Smooth muscle cell (in vitro differentiated cells): ENCODE measurements at regions not wholly inside any gene's neighbourhood (a gene's known extent, or its start where the extent isn't known, plus 50 kb on each side); places are given as distances from the start of the nearest gene placed in this dataset.

ENCODE experiments used
- DNase-seq: peaks from one replicate; lab custom pipeline; 2025; ENCODE audit not compliant: unreplicated experiment; lab: John Stamatoyannopoulos, UW
- H2AFZ ChIP-seq: fragments of 200-600 bp; sonication (generic); 2 replicates; pipeline ENCODE4 v1.6.0; 2016; ENCODE audit warnings: antibody characterized with exemption, low read depth, mild to moderate bottlenecking
- H3F3A ChIP-seq: fragments of 200-600 bp; sonication (generic); 2 replicates; pipeline ENCODE4 v1.6.0; 2017; ENCODE audit warnings: antibody characterized with exemption, low read depth
- H3K27ac ChIP-seq: fragments of 200-600 bp; sonication (generic); 2 replicates; pipeline ENCODE4 v1.5.1; 2016; ENCODE audit warnings: low read depth, mild to moderate bottlenecking
- H3K27me3 ChIP-seq: fragments of 200-600 bp; sonication (generic); 2 replicates; pipeline ENCODE4 v1.6.1; 2016; ENCODE audit warnings: low read depth, mild to moderate bottlenecking
- H3K36me3 ChIP-seq: fragments of 200-600 bp; sonication (generic); 2 replicates; pipeline ENCODE4 v1.5.1; 2016; ENCODE audit warnings: low read depth
- H3K4me1 ChIP-seq: fragments of 200-600 bp; sonication (generic); 2 replicates; pipeline ENCODE4 v1.5.1; 2016; ENCODE audit warnings: low read depth
- H3K4me2 ChIP-seq: fragments of 200-600 bp; sonication (generic); 2 replicates; pipeline ENCODE4 v1.6.0; 2016; ENCODE audit warnings: mild to moderate bottlenecking
- H3K4me3 ChIP-seq: fragments of 200-600 bp; sonication (generic); 2 replicates; pipeline ENCODE4 v1.5.1; 2016; ENCODE audit warnings: mild to moderate bottlenecking
- H3K79me2 ChIP-seq: fragments of 200-600 bp; sonication (generic); 2 replicates; pipeline ENCODE4 v1.6.0; 2016; ENCODE audit warnings: low read depth, mild to moderate bottlenecking
- H3K9ac ChIP-seq: fragments of 200-600 bp; sonication (generic); 2 replicates; pipeline ENCODE4 v1.6.0; 2016; ENCODE audit warnings: low read depth
- H3K9me3 ChIP-seq: fragments of 200-600 bp; sonication (generic); replicated peaks from 2 replicates; pipeline ENCODE4 v1.5.1; 2016; ENCODE audit warnings: low read depth
- H4K20me1 ChIP-seq: fragments of 200-600 bp; sonication (generic); 2 replicates; pipeline ENCODE4 v1.6.0; 2016; ENCODE audit warnings: low read depth
- WGBS: methylation state at CpG from one replicate; pipeline ENCODE4 v1.1.7; 2016; ENCODE audit warnings: low lambda C conversion rate; 5-methylcytosine and 5-hydroxymethylcytosine counted together
- TF ChIP-seq, protein P1 (sequence below): fragments of 200-600 bp; sonication (generic); IDR thresholded peaks from 2 replicates; pipeline ENCODE4 v1.5.1; 2017; ENCODE audit warnings: borderline replicate concordance, mild to moderate bottlenecking, antibody characterized with exemption; ENCODE audit not compliant: insufficient read depth, poor library complexity, severe bottlenecking

- 95% methylated on average over 2 of the region's 2 CpGs for WGBS
- Histone ChIP-seq H3K9me3 (no peaks in the 10 kb centered on the region), H3K4me3 (no peak overlapping the region), H2AFZ (no peak overlapping the region), H3K4me2 (no peak overlapping the region), H3K27ac (no peak overlapping the region), H3K27me3 (no peaks in the 10 kb centered on the region), H3F3A (no peaks in the 10 kb centered on the region), H3K36me3 (no peaks in the 10 kb centered on the region), H3K79me2 (no peaks in the 10 kb centered on the region), H4K20me1 (no peaks in the 10 kb centered on the region), H3K9ac (no peak overlapping the region), H3K4me1 (peaks cover 4% of the 10 kb centered on the region)
- TF ChIP-seq, protein P1, sequence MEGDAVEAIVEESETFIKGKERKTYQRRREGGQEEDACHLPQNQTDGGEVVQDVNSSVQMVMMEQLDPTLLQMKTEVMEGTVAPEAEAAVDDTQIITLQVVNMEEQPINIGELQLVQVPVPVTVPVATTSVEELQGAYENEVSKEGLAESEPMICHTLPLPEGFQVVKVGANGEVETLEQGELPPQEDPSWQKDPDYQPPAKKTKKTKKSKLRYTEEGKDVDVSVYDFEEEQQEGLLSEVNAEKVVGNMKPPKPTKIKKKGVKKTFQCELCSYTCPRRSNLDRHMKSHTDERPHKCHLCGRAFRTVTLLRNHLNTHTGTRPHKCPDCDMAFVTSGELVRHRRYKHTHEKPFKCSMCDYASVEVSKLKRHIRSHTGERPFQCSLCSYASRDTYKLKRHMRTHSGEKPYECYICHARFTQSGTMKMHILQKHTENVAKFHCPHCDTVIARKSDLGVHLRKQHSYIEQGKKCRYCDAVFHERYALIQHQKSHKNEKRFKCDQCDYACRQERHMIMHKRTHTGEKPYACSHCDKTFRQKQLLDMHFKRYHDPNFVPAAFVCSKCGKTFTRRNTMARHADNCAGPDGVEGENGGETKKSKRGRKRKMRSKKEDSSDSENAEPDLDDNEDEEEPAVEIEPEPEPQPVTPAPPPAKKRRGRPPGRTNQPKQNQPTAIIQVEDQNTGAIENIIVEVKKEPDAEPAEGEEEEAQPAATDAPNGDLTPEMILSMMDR: no peak
- DNase-seq: no peak
These were observed 348.4 kb downstream of the AASDHPPT start for GRCh38 chr11:106425819-106426218.

DNA sequence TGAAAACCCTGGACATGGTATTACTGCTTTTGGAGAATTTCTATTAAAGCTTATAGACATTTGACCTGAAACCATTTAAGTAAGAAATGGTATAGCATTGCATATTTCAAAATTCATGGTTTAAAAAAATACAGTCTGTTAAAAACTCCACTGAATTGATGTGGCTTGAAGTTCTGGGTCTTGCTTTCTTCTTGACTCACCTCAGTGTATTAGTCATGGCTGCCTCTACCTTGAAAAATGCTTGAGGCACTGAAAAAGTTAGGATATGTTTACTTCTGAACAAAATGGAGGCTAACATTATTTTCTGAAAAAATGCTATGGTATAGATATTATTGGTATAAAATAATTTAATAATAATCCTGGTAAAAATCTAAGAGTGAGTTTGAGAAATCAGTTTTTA, 349.2 kb downstream of the AASDHPPT start:
- no peaks in the 10 kb centered on the region for H3K79me2 ChIP-seq
- no peak overlapping the region for H2AFZ ChIP-seq
- H3K4me1 ChIP-seq: peaks cover 4% of the 10 kb centered on the region
- H3F3A ChIP-seq: no peaks in the 10 kb centered on the region
- H3K36me3 ChIP-seq: no peaks in the 10 kb centered on the region
- H3K27ac ChIP-seq: no peak overlapping the region
- H4K20me1 ChIP-seq: no peaks in the 10 kb centered on the region
- no peaks in the 10 kb centered on the region for H3K27me3 ChIP-seq
- H3K9me3 ChIP-seq: no peaks in the 10 kb centered on the region
- TF ChIP-seq, protein P1: no peak
- H3K4me3 ChIP-seq: no peak overlapping the region
- no peak overlapping the region for H3K4me2 ChIP-seq
- DNase-seq: no peak
- H3K9ac ChIP-seq: no peak overlapping the region

- H2AFZ ChIP-seq: no peak overlapping the region
- H4K20me1 ChIP-seq: no peaks in the 10 kb centered on the region
- H3K36me3 ChIP-seq: no peaks in the 10 kb centered on the region
- peak overlapping the region; percentile 0 for H3K27ac ChIP-seq
- H3F3A ChIP-seq: no peaks in the 10 kb centered on the region
- TF ChIP-seq, protein P1: no peak
- H3K9ac ChIP-seq: no peak overlapping the region
- no peaks in the 10 kb centered on the region for H3K27me3 ChIP-seq
- peaks cover 4% of the 10 kb centered on the region for H3K4me1 ChIP-seq
- WGBS: 69% methylated on average over 2 of the region's 2 CpGs
- H3K9me3 ChIP-seq: no peaks in the 10 kb centered on the region
- no peak overlapping the region for H3K4me2 ChIP-seq
- DNase-seq: no peak
- no peak overlapping the region for H3K4me3 ChIP-seq
- no peaks in the 10 kb centered on the region for H3K79me2 ChIP-seq
These were observed 350.3 kb downstream of the AASDHPPT start for GRCh38 chr11:106427736-106428135.

DNA sequence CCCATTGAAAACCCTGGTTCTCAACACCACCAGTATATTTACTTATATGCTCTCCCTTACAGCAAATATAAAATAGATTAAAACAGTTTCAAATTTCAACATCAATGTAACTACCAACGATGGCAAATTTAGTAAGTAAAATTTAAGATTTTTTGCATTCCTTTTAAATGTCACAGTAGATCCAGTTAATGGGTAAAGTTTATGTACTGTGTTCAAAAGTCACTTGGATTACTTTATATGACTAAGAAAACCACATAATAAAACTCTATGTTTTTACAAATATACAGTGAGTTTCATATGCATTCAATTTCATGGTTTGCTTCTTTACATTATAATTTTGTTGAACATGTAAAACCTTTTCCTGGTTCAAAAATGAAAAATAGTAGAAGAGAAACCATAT, 364.6 kb downstream of the AASDHPPT start:
- Histone ChIP-seq H3K79me2 (no peaks in the 10 kb centered on the region), H3K27me3 (no peaks in the 10 kb centered on the region), H4K20me1 (no peaks in the 10 kb centered on the region), H3K4me1 (peaks cover under 1% of the 10 kb centered on the region), H3K4me3 (no peak overlapping the region), H3K9me3 (no peaks in the 10 kb centered on the region), H2AFZ (no peak overlapping the region), H3K36me3 (no peaks in the 10 kb centered on the region), H3K4me2 (no peak overlapping the region), H3F3A (peaks cover 2% of the 10 kb centered on the region), H3K27ac (no peak overlapping the region), H3K9ac (no peak overlapping the region)
- DNase-seq: no peak
- 69% methylated on average over 1 of the region's 1 CpG for WGBS
- TF ChIP-seq, protein P1: no peak
